Stomach (tissue), 4 donors: ENCODE measurements at regions not wholly inside any gene's neighbourhood (a gene's known extent, or its start where the extent isn't known, plus 50 kb on each side); places are given as distances from the start of the nearest gene placed in this dataset.
"Not testable (repeated sequence)": the region's sequence is repeated elsewhere in the genome, so short reads cannot be mapped to it uniquely, and the experiment has no call there.

ENCODE experiments used
- CTCF ChIP-seq, 7 experiments: fragments of 450-650 bp in 4 of 7; fragments of 200-600 bp in 3 of 7; sonication (generic) in 3 of 7; IDR thresholded peaks; one replicate each; pipeline ENCODE4 v1.5.1; 2016 to 2019; ENCODE audit warnings: antibody characterized with exemption in 7 of 7, control low read depth in 2 of 7, mild to moderate bottlenecking in 1 of 7
- POLR2A ChIP-seq, 4 donors: fragments of 450-650 bp; IDR thresholded peaks; one replicate each; pipeline ENCODE4 v1.6.1; 2016; ENCODE audit warnings: antibody characterized with exemption in 4 of 4, control low read depth in 2 of 4, mild to moderate bottlenecking in 1 of 4, moderate library complexity in 1 of 4
- POLR2AphosphoS5 ChIP-seq, 3 donors: sonication (generic); formaldehyde crosslinking; IDR thresholded peaks; one replicate each; pipeline ENCODE4 v1.6.1; 2016; ENCODE audit warnings: antibody characterized with exemption in 3 of 3

GRCh38 chr1:192885387-192885786 is 76.5 kb downstream of the RGS2 start:
- not testable (repeated sequence) for TF ChIP-seq POLR2A, POLR2AphosphoS5, CTCF (IDR thresholded peaks at IDR 0.05)
